ENCODE measurements at regions not wholly inside any gene's neighbourhood (a gene's known extent, or its start where the extent isn't known, plus 50 kb on each side); places are given as distances from the start of the nearest gene placed in this dataset.

GRCh38 chr9:74304598-74304997 lies 192.5 kb upstream of the RORB start:
- no peak overlapping the region for H3K4me3 ChIP-seq
- no peak overlapping the region for H3K4me3 Mint-ChIP-seq
- H3K79me2 ChIP-seq (replicated peaks; ENCODE audit: insufficient read depth): no peaks in the 10 kb centered on the region
- H3K4me2 ChIP-seq: no peak overlapping the region
- no peaks in the 10 kb centered on the region; the same call in 2 of the 3 replicates for H3K36me3 Mint-ChIP-seq (ENCODE audit: low read depth)
- DNase-seq (ENCODE audit: low spot score) (peak; percentile 53), ATAC-seq (peak; percentile 77)
- H3K27me3 Mint-ChIP-seq (ENCODE audit: insufficient read depth, low read depth, poor library complexity): peaks cover 3% of the 10 kb centered on the region
- H3K4me1 ChIP-seq (ENCODE audit: insufficient read depth): peaks cover 4% of the 10 kb centered on the region
- H3K27me3 ChIP-seq (ENCODE audit: insufficient read depth): no peaks in the 10 kb centered on the region
- H3F3A ChIP-seq (replicated peaks; ENCODE audit: low read depth): no peaks in the 10 kb centered on the region
- H3K27ac Mint-ChIP-seq: no peak overlapping the region
- no peak overlapping the region for H2AFZ ChIP-seq
- no peak for TF ChIP-seq EZH2 (IDR thresholded peaks at IDR 0.05; ENCODE audit: low read depth, unreplicated experiment)
- no peak for TF ChIP-seq POLR2AphosphoS5 (IDR thresholded peaks at IDR 0.05; ENCODE audit: low read depth)
- TF ChIP-seq NANOG (IDR thresholded peaks at IDR 0.05; ENCODE audit: borderline replicate concordance): no peak
- TF ChIP-seq ZNF114 (CRISPR knock-in tag; IDR thresholded peaks at IDR 0.05): no peak; the same call in 1 of the 2 replicates
- TF ChIP-seq ZNF462 (CRISPR knock-in tag; IDR thresholded peaks at IDR 0.05): peak; percentile 85
- no peak for TF ChIP-seq STAT1 (IDR thresholded peaks at IDR 0.05; ENCODE audit: unreplicated experiment)
- H3K36me3 ChIP-seq (ENCODE audit: insufficient read depth): no peaks in the 10 kb centered on the region
- H3K9me3 Mint-ChIP-seq: no peaks in the 10 kb centered on the region
- no peaks in the 10 kb centered on the region for H3K9me2 ChIP-seq (ENCODE audit: insufficient read depth)
- H4K20me1 ChIP-seq (replicated peaks; ENCODE audit: insufficient read depth): no peaks in the 10 kb centered on the region
- peaks cover 39% of the 10 kb centered on the region; the same call in 2 of the 3 replicates for H3K4me1 Mint-ChIP-seq
- peak overlapping the region; percentile 60 for H3K27ac ChIP-seq (ENCODE audit: low read depth)

GRCh38 chr9:74309654-74310053 lies 187.5 kb upstream of the RORB start:
- H3K9me3 Mint-ChIP-seq: peaks cover 8% of the 10 kb centered on the region; the same call in 2 of the 3 replicates
- peak; percentile 31 for DNase-seq (ENCODE audit: low spot score)
- no peaks in the 10 kb centered on the region for H3K79me2 ChIP-seq (replicated peaks; ENCODE audit: insufficient read depth)

More at GRCh38 chr9:74309654-74310053, 187.5 kb upstream of the RORB start:
- no peak for TF ChIP-seq ETS1 (IDR thresholded peaks at IDR 0.05)
- TF ChIP-seq CTCF (conservative IDR thresholded peaks at IDR 0.05; ENCODE audit: low read depth in 2 of 2): peak; percentile 58 to 64
- Mint-ChIP-seq H3K27me3 (ENCODE audit: insufficient read depth, low read depth, poor library complexity) (no peaks in the 10 kb centered on the region), H3K36me3 (ENCODE audit: low read depth) (peaks cover 11% of the 10 kb centered on the region; the same call in 2 of the 3 replicates), H3K27ac (no peak overlapping the region), H3K4me1 (peaks cover 28% of the 10 kb centered on the region; the same call in 2 of the 3 replicates), H3K4me3 (no peak overlapping the region)
- peak; percentile 50; the same call in 2 of the 3 replicates for ATAC-seq
- H3F3A ChIP-seq (replicated peaks; ENCODE audit: low read depth): no peaks in the 10 kb centered on the region
- H3K4me3 ChIP-seq: no peak overlapping the region
- H3K9me2 ChIP-seq (ENCODE audit: insufficient read depth): no peaks in the 10 kb centered on the region
- H3K27me3 ChIP-seq (ENCODE audit: insufficient read depth): no peaks in the 10 kb centered on the region
- no peak overlapping the region for H3K4me2 ChIP-seq
- H3K36me3 ChIP-seq (ENCODE audit: insufficient read depth): no peaks in the 10 kb centered on the region
- no peaks in the 10 kb centered on the region; the same call in 1 of the 2 replicates for H3K4me1 ChIP-seq (ENCODE audit: insufficient read depth)
- no peak overlapping the region for H2AFZ ChIP-seq
- no peaks in the 10 kb centered on the region for H4K20me1 ChIP-seq (replicated peaks; ENCODE audit: insufficient read depth)
- H3K27ac ChIP-seq (ENCODE audit: low read depth): no peak overlapping the region
